ENCODE measurements at regions not wholly inside any gene's neighbourhood (a gene's known extent, or its start where the extent isn't known, plus 50 kb on each side); places are given as distances from the start of the nearest gene placed in this dataset.
"Not testable (repeated sequence)": the region's sequence is repeated elsewhere in the genome, so short reads cannot be mapped to it uniquely, and the experiment has no call there.

- peak; percentile 34 for DNase-seq
These were observed 118.2 kb downstream of the PCDH7 start for GRCh38 chr4:30838331-30838730.

GRCh38 chr4:30839583-30840520 is 119.7 kb downstream of the PCDH7 start:
- DNase-seq: no peak

GRCh38 chr4:30840571-30840970 is 120.4 kb downstream of the PCDH7 start:
- DNase-seq: no peak

GRCh38 chr4:30842142-30842541 is 122.0 kb downstream of the PCDH7 start:
- DNase-seq: no peak

- no peak for DNase-seq
These were observed 122.5 kb downstream of the PCDH7 start for GRCh38 chr4:30842689-30843088.

GRCh38 chr4:30844861-30845582 is 124.9 kb downstream of the PCDH7 start:
- DNase-seq: no peak

GRCh38 chr4:30847167-30847566 is 127.0 kb downstream of the PCDH7 start:
- DNase-seq: no peak

DNA sequence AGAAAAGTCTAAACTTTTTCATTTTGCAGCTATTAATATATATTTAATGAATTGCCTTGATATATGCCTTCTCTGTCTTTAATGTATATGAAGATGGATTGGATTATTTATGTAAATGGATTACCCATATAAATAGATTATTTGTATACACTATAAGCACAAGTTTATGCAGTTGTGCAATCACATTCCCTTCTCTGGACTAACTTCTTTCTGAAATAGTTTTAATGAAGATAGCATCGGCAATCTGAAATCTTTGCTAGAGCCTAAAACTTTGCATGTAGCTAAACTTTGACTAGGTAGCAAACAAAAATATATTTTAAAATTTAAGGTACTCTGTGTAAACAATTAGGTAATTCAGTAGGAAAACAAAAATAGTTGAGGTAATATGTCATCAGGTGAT is 127.8 kb downstream of the PCDH7 start:
- DNase-seq: no peak

DNA sequence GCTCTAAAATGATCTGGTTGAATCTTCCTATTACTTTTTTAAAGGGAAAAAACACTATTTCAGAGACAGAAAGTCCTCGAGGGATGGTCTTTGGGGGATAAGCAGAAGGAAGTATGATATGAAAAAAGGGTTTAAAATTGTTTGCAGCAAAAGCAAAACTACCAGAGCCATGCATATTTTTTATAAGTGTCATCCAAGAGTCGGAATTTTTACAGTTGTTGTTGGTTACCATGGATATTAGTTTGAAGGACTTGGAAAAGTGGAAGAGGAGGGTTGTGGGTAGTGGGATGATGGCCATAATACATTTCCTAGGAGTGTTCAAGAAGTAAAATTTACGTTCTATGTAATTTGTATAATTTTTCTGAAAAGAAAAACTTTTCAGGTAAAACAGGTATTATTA is 134.4 kb downstream of the PCDH7 start:
- DNase-seq: no peak

GRCh38 chr4:30855232-30855631 is 135.1 kb downstream of the PCDH7 start:
- DNase-seq: no peak

- no peak for DNase-seq
These were observed 136.8 kb downstream of the PCDH7 start for GRCh38 chr4:30856795-30857564.

DNA sequence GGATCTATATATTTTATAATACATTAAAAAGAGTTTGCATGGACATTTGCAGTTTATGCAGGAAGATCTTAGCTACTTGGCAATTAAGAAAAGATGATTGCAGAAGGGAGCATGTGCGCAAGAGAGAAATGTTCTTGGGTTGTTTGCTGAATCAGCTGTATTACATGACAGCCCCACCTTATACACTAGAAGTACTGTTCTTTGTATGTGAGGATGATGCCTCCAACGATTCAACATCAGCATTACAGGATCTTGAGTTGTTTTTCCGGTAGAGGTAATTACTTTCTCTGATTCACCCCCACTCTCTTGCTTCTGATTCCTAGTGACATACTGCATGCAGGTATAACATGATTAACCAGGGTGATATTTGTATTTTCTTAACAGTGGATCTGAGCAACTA is 140.8 kb downstream of the PCDH7 start:
- no peak for DNase-seq

- no peak for DNase-seq
These were observed 142.0 kb downstream of the PCDH7 start for GRCh38 chr4:30862196-30862595.

- DNase-seq: no peak
These were observed 142.9 kb downstream of the PCDH7 start for GRCh38 chr4:30863021-30863420.

GRCh38 chr4:30865691-30866090 is 145.5 kb downstream of the PCDH7 start:
- DNase-seq: no peak

GRCh38 chr4:30866346-30866745 is 146.2 kb downstream of the PCDH7 start:
- no peak for DNase-seq

DNA sequence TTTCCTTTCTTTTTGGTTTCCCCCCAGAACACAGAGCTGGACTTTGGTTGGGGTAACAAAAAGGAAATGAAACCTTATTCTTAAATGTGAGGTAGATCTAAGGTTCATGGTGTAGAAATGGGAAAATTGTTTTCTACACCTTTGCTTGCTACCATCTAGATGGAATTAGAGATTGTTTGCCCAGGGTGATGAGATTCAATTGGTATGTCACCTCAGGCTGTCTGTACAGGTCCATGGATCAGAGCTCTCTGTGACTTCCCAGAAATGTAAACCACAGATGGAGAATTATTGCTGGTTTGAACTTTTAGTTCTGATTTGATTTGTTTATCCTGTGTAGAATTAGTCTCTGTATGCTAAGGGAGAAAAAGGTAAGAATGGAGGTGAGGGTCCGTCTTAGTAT is 146.7 kb downstream of the PCDH7 start:
- DNase-seq: no peak

DNA sequence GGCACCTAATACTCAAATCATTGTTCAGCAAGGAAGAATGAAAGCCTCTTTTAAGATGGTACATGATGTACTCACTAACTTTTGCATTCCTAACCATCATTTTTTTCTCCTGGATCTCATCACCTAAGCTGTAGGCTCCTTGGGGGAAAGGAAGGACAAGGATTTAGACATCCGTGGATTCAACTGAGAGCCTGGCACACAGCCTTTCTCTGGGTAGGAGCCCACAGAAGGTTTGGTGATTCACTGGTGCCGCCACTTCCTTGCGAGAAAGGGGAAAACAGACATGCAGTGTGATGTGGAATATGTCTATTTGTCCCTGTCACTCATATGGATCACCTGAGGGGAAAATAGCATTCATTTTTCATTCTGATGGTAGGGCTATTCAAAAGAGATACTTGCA is 147.3 kb downstream of the PCDH7 start:
- no peak for DNase-seq

GRCh38 chr4:30868111-30868895 is 148.1 kb downstream of the PCDH7 start:
- no peak for DNase-seq

DNA sequence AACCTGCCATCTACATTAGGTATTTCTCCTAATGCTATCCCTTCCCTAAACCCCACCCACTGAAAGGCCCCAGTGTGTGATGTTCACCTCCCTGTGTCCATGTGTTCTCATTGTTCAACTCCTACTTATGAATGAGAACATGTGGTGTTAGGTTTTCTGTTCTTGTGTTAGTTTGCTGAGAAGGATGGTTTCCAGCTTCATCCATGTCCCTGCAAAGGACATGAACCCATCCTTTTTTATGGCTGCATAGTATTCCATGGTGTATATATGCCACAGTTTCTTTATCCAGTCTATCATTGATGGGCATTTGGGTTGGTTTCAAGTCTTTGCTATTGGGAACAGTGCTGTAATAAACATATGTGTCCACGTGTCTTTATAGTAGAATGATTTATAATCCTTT is 149.2 kb downstream of the PCDH7 start:
- not testable (repeated sequence) for DNase-seq

- no peak for DNase-seq
These were observed 150.3 kb downstream of the PCDH7 start for GRCh38 chr4:30870513-30870912.

GRCh38 chr4:30875658-30876269 is 155.6 kb downstream of the PCDH7 start:
- no peak for DNase-seq
